GM21528 (cell line): ENCODE measurements at regions not wholly inside any gene's neighbourhood (a gene's known extent, or its start where the extent isn't known, plus 50 kb on each side); places are given as distances from the start of the nearest gene placed in this dataset.
"Not testable (repeated sequence)": the region's sequence is repeated elsewhere in the genome, so short reads cannot be mapped to it uniquely, and the experiment has no call there.

Experiments used
- ATAC-seq: cut with Tn5 transposase; IDR thresholded peaks from one replicate; pipeline ENCODE4 v1.9.1; 2021; ENCODE audit warnings: mild to moderate bottlenecking, moderate library complexity; ENCODE audit not compliant: unreplicated experiment, low FRiP score

DNA sequence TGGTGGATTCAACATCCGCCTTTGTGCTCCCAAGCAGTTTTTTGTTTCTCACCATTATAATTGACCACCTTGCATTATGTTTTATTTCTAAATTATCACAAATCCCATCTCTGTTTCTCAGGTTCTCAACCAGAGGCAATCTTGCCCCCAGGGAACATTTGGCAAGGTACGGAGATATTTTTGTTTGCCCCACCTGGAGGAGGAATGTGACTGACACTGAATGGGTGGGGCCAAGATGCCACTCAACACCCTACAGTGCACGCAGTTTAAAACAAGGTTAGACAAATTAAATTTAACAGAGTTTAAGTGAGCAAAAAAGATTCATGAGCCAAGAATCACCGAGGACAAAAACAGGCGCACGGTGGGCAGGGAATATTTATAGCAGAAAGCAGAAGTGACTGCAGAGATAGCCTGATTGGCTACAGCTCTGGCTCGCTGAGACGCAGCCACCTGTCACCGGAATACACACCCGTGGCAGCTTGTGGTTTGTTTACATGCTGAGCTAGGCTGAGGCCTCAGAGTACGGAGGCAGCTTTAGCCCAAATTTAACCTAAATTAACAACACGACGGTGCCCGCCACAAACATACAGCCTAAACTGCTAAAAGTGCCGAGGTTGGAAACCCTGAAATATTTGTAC, 150.0 kb upstream of the ALKAL2 start:
- ATAC-seq: peak; percentile 97

DNA sequence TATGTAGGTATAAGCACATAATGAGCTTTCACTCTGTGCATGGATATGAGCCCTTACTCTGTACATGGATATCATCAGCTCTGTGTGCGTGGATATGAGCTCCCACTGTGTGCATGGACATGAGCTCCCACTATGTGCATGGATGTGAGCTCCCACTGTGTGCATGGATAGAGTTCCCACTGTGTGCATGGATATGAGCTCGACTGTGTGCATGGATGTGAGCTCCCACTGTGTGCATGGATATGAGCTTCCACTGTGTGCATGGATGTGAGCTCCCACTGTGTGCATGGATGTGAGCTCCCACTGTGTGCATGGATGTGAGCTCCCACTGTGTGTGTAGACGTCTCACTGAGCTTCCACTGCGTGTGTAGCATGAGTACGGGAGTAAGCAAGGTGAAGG, 149.3 kb upstream of the ALKAL2 start:
- ATAC-seq: no peak

DNA sequence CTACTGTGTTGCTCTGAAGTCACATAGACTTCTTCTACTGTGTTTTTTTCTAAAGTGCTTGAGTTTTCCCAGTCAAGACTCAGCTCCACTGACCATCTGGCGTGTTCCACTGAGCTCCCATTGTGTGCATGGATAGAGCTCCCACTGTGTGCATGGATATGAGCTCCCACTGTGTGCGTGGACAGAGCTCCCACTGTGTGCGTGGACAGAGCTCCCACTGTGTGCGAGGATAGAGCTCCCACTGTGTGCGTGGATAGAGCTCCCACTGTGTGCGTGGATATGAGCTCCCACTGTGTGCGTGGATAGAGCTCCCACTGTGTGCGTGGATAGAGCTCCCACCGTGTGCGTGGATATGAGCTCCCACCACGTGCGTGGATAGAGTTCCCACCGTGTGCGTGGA, 148.3 kb upstream of the ALKAL2 start:
- ATAC-seq: no peak

DNA sequence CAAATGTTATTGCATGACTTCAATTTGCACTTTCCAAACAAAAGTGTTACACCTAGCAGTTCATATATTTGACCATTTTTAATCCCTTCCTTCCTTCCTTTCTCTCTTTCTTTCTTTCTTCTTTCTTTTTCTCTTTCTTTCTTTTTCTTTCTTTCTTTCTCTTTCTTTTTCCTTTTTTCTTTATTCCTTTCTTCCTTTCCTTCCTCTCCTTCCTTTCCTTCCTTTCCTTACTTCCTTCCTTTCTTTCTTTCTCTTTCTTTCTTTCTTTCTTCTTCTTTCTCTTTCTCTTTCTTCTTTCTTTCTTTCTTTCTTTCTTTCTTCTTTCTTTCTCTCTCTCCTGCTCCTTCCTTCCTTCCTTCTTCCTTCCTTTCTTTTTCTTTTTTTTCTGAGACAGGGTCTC, 146.7 kb upstream of the ALKAL2 start:
- no peak for ATAC-seq

DNA sequence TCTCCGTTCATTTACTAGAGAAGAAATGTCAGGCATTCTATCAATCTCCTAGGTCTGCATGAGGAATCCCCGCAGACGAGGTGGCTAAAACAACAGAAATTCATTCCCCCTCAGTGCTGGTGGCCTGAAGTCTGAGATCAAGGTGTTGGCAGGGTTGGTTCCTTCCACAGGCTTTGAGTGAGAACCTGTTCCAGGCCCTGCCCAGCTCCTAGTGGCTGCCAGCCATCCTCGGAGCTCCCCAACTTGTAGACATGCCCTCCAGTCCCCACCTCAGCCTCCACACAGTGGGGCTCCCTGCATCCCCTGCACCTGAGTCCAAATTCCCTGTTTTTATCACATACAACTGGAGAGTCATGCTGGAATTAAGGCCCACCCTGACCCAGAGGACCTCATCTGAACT, 145.3 kb upstream of the ALKAL2 start:
- ATAC-seq: no peak

DNA sequence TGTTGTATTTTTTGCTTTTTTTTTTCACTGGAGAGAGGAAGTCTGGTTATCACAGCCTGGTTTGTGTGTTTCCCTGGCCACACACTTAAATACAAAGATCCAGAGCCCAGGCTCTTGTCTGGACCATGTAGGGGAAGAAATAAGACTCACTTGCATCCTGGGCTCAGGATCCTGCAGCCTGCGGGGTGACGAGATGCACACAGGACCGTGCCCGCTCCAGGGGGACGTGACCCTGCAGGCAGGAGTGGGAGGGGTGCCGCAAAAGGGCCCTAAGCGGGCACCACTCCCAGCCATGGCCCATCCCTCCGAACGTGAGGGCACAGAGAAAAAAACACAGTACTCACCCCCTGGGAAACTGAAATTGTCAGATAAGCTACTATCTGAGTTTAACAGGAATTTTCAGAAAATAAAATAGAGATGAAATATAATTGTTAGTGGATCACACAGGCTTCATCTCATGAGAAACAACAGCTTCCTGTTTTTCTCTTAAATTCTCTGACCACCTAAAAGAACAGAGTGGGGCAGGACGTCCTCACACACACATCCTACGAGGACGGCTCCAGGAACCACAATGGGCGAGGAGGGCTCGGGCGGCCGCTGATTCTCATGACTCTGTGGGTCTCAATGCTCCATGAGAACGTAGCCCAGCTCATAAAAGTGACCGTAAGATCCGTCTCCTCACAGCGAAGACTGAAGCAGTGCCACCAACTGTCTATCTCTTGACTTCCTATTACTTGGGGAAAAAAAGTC, 142.6 kb upstream of the ALKAL2 start:
- no peak for ATAC-seq

DNA sequence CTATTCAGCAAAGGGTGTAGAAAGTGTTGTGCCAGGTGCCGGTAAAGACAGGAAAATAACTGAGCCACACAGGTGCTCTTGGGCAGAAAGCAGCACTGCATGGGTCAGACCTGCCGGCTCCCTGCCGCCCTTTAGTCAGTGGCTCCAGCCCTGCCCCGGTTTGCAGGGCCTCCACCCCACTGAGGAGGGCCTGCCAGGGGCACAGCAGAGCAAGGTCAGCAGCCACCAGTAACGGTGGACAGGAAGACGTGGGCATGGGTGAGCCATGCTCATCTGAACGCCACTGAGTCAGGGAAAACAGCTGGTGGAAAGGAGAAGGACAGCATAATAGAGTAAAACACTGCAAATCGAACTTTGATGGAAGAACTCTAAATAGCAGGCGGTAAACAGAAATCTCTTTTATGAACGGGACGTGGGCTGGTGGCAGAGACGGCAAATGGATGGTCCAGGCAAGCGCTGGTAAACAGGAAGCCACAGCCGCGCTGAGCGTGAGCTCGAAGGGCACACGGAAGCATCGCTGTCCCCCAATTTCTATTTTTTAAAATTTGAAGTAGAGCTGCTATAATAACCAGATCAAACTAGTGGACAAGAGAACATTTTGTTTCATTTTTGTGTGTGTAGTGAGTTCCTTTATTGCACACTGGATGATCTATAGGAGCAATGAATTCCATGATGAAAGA, 141.8 kb upstream of the ALKAL2 start:
- ATAC-seq: no peak

DNA sequence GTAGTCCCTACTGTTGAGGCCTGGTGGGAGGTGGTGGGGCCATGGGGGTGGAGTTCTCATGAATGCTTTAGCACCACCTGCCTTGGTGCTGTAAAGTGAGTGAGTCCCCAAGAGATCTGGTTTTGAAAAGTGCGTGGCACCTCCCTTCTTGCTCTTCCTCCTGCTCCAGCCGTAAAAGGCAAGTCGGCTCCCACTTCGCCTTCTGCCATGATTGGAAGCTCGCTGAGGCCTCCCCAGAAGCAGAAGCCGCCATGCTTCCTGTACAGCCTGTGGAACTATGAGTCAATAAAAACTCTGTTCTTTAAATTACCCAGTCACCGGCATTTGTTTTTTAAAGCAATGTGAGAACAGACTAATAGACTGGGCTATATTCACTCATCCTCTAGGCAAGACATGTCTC, 141.3 kb upstream of the ALKAL2 start:
- ATAC-seq: no peak

DNA sequence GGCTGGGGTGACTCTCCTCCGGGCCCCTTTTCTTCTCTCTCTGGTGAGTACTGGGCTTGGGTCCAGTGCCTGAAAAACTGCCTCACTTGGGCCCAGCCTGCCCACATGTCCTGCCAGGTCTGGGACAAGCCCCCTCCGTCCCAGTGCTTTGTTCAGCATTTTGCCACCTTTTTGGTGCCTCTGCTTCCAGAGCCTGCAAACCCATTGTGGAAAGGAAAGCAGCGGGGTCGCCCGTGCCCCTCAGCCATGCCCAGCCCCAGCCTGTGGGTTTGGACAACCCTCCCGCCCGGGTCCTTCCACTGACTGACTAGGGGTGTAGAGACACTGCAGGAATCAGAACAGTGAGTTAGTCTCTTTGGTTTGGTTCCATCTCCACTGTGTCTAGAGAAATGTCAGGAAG, 140.7 kb upstream of the ALKAL2 start:
- no peak for ATAC-seq

DNA sequence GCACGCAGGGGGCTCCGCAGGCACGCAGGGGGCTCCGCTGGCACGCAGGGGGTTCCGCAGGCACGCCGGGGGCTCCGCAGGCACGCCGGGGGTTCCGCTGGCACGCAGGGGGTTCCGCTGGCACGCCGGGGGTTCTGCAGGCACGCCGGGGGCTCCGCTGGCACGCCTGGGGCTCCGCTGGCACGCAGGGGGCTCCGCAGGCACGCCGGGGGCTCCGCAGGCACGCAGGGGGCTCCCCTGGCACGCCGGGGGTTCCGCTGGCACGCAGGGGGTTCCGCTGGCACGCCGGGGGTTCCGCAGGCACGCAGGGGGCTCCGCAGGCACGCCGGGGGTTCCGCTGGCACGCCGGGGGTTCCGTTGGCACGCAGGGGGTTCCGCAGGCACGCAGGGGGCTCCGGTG, 138.8 kb upstream of the ALKAL2 start:
- not testable (repeated sequence) for ATAC-seq

DNA sequence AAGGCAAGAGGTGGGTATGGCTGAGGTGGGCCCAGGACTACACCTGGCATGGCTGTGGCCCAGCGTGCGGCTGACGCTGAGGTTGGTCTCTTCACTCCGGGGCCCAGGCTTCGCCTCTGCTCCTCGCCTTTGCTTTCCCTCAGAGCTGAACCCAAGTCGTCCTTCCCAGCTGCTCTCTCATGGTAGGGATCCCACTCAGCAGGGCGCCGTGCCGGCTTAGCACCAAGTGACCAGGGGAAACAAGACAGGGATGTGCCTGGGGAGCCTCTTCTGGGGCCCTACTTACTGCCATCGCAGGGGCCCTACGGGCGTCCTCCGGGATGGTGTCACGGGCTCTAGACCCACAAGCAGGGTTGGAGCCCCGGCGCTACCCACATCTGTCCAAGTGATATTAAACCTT, 138.1 kb upstream of the ALKAL2 start:
- no peak for ATAC-seq

DNA sequence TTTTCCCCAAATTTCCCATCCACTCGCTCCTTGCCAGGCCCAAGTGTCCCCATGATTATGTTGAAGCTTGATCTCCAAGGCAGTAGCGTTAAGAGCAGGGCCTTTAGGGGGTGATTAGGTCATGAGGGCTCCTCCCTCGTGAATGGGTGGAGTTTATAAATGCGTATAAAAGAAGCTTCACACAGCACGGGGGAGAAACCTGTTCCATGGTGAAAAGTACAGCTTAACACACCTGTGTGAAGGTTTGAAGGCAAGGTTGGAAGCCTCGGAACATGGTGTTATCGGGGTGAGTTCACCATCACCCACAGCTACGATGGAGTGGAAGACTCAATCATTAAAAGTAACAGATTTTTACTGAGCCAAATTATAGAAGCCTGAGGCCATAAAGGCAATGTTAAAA, 137.4 kb upstream of the ALKAL2 start:
- no peak for ATAC-seq

DNA sequence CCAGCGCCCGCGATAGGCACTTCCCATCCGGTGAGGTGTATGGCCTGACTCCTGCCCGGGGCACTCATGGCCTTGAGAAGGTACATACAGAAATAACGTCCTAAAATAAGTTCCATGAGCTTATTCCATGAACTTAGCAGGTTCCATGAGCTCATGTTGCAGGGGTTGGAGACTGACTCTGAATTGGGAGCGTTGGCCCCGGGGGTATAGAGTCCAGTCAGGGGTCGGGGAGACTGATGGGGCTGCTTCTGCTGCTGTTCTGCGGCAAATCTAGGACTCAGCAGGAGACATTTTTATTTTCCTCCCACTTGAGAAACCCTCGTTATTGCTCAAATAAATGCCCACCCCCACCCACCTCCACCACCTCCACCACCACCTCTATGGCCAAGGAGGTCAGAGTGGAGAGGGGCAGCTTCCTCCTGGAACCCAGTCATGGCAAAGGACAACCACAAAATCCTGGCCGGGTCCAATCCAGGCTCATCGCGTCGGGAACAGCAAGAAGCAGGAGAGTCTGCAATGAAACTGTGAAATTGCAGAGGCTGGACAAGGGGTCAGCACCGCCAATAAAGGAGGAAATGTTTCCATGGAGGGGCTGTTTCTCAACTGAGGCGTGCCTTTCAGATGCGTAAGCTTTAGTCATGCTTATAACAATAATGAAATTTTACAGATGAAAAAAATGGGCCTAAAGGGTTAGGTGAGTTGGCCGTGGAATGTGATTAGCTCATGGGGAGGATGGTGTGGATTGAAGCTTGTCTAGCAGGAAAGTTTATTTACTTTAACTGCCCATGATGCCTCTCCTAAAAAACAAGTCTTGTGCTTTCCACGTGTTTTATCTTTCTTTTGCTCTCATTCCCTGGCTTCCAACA, 136.6 kb upstream of the ALKAL2 start:
- ATAC-seq: no peak

DNA sequence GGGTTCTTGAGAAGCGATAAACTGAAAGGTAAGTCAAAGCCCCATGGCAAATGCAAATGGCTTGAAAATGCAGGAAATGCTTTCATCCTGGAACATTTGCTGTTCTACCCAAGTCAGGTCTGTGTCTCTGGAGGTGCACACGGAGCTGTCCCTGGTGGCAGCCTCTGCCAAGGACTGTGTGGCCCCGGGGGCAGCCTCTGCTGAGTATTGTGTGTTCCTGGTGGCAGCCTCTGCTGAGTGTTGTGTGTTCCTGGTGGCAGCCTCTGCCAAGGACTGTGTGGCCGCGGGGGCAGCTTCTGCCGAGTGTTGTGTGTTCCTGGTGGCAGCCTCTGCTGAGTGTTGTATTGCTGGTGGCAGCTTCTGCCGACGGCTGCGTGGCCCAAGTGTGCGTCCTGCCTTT, 135.6 kb upstream of the ALKAL2 start:
- ATAC-seq: no peak

DNA sequence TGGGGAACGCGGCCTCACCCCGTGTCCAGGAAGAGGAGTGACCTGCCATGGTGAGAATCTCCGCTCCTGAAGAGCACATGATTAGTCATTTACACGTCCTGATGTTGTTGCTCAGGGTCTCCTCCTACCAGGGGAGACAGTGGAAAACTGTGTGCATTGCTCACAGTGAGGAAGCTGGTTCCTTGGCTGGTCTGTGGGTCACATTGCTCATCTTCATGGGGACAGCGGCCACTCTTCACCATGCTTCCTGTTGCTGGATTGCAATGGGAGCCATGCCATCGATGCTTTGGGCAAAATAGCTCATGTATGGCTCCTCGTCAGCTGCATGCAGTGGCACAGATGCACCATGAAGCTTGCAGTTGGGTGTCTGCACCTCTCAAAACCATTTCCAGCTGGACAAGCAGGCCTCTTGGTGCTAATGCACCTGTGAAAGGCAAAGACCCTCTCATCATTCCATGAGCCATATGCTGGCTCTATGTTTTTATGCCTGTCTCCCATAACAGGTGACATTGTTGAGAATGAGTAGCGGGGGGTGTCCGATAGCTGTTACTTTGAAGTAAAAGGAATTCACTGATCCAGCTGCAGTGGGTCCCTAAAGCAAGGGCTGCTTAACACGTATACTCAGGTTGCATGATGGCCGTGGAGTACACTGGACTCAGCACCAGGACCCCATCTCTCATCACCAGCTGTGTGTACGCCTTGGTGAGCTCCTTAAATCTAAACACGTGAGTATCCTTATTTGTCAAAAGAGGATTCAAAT, 135.0 kb upstream of the ALKAL2 start:
- ATAC-seq: no peak

DNA sequence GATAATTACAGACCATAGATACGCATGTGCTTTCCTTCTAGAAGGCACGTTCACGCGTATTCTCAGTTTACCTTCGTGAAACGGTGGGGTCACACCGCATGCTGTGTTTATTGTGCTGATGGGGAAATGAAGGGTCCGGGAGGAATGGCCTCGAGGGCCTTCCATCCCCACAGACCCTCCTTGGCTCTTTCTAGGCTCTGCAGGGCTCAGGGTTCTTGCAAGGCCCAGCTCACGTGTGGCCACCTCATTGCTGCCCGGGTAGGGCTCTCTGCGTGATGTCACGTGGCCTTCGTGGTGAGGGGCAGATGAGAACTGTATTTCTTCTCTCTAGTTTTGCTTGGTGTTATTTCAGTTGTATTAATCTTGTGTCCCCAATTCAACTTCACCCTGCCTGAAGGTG, 133.5 kb upstream of the ALKAL2 start:
- ATAC-seq: no peak

DNA sequence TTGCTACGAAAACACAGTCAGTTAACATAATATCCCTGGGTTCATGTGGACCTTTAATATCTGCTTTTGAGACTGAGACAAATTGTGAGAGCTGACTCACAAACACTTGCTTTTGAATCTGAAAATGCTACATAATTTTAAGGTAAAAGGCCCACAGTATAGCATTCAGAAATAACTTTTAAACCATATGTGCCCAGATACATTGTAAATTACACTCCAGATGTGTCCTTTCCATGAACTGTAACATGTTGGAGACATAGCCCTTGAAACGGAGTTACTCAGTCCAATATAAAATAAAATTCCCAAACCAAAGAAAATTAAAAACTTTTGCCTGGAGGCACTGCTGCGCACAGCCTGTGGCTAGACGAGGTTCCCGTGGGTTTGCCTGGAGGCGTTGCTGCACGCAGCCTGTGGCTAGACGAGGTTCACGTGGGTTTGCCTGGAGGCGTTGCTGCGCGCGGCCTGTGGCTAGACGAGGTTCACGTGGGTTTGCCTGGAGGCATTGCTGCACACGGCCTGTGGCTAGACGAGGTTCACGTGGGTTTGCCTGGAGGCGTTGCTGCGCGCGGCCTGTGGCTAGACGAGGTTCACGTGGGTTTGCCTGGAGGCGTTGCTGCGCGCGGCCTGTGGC, 131.9 kb upstream of the ALKAL2 start:
- ATAC-seq: no peak

DNA sequence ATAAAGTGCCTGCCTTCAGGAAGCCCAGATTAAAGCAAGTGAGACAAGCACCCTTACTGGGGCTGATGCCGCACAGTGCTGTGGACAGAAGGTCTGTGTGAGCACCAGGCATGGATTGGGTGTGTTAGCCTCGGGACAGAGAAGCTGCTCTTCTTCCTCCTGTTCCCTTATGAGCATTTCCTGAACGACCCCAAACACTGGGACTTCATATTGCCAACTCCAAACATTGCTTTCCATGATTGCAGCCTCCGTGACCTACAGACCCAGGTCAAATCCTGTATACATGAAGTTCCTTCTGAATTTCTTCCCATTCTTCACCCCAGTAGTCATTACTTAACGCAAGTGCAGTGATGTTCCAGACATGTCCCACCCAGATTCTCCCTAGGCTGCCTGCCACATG, 129.8 kb upstream of the ALKAL2 start:
- no peak for ATAC-seq

DNA sequence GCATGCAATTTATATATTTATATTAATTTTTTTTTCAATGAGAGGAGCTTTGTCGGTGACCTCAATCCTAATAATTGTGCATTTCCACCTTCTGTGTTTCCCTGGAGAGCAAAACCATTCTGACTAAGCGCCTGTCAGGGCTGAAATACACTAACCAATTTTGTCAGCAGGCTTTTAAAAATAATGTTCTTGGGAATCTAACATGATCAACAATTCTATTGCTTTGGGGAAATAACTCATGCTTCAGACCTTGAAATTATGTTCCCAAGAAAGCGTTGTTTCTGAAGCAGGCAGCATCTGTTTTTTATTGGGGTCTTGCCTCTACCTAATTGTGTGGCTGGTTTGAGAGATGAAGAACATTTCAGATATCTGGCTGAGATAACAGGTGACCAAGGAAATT, 129.1 kb upstream of the ALKAL2 start:
- ATAC-seq: no peak
